ENCODE measurements at regions not wholly inside any gene's neighbourhood (a gene's known extent, or its start where the extent isn't known, plus 50 kb on each side); places are given as distances from the start of the nearest gene placed in this dataset.

DNA sequence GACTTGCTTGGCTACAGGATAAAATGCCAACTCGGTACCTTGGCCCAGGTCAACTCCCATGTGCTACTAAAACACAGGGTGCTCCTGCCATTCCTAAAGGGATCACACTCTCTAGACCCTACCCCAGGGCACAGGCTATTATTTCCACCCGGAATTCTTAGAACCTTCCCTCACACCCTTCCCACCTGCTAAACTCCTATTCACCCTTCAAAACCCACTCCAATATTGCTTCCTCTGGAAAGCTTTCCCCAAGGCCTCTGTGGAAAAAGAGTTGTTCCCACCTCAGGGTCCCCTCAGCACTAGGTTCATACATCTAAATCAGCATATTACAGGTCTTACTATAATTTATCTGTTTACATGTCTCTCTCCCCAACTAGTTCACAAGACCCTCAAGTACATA is 75.0 kb upstream of the TANC1 start:
- Mint-ChIP-seq H3K4me1 (ENCODE audit: low read depth in 2 of 2) (no peaks in the 10 kb centered on the region), H3K4me3 (no peak overlapping the region), H3K27me3 (peaks cover 8 to 14% of the 10 kb centered on the region in 2 donors), H3K27ac (no peak overlapping the region), H3K36me3 (no peaks in the 10 kb centered on the region), H3K9me3 (no peaks in the 10 kb centered on the region)
- DNase-seq (ENCODE audit: low spot score) (no peak), ATAC-seq (peak in 1 of 2 donors; percentile 5)

DNA sequence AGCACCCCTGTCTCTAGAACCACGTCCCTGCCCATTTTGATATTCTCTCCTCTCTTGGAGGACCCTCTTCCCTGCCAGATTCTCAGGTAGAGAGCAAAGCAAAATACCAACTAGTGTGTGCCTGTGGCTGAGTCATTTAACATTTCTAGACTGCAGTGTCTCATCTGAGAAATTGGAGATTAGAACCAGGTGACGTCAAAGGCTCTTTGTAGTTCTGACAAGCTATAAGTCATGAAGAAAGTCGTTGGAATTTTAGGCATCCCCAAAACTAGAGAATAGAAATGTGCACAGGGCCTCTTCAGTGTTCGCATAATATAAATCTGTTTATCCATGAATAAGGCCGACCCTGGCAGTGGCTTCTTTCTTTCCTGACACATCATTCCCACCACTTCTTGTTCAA is 74.4 kb upstream of the TANC1 start:
- Mint-ChIP-seq H3K27ac (no peak overlapping the region), H3K27me3 (peaks cover 8 to 14% of the 10 kb centered on the region in 2 donors), H3K4me1 (ENCODE audit: low read depth in 2 of 2) (no peaks in the 10 kb centered on the region), H3K9me3 (no peaks in the 10 kb centered on the region), H3K4me3 (no peak overlapping the region), H3K36me3 (no peaks in the 10 kb centered on the region)
- DNase-seq (ENCODE audit: low spot score) (no peak), ATAC-seq (no peak)

DNA sequence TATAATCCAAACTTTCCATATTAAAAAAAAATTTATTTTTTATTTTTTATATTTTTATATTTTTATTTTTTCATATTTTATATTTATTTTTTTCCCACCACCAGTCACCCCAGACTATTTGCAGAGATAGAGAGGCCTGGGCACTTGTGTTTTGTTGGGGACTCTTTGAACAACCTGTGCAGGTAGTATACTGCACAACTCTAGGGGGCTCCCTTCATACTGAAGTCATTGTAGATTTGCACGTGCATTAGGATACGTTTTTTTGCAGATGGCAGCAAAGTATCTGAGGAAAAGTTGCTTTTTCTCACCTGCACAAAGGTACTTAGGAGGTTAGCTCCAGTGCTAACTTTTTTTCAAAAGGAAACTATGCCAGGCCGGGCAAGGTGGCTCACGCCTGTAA is 73.9 kb upstream of the TANC1 start:
- Mint-ChIP-seq H3K9me3 (no peaks in the 10 kb centered on the region), H3K4me1 (ENCODE audit: low read depth in 2 of 2) (no peaks in the 10 kb centered on the region), H3K27ac (no peak overlapping the region), H3K27me3 (peaks cover 8 to 14% of the 10 kb centered on the region in 2 donors), H3K4me3 (no peak overlapping the region), H3K36me3 (no peaks in the 10 kb centered on the region)
- ATAC-seq = no peak
- DNase-seq (ENCODE audit: low spot score) = no peak

DNA sequence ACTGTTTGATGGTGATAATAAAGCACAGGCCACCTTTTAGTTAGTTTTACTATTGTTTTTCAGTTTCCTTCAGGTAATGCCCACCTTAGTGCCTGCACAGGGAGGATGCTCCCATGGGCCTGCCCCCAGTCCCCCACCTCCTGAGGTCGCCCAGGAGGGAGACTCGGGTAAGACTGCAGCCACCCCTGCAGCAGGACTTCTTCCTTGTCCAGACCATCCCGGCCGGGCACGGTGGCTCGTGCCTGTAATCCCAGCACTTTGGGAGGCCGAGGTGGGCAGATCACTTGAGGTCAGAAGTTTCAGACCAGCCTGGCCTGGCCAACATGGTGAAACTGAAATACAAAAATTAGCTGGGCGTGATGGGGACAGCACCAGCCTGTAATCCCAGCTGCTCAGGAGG is 68.1 kb upstream of the TANC1 start:
- H3K4me3 Mint-ChIP-seq = no peak overlapping the region
- no peaks in the 10 kb centered on the region for H3K9me3 Mint-ChIP-seq
- no peaks in the 10 kb centered on the region for H3K4me1 Mint-ChIP-seq (ENCODE audit: low read depth in 2 of 2)
- ATAC-seq (no peak), DNase-seq (ENCODE audit: low spot score) (no peak)
- H3K27ac Mint-ChIP-seq = no peak overlapping the region
- peaks cover 0 to 6% of the 10 kb centered on the region in 2 donors for H3K27me3 Mint-ChIP-seq
- H3K36me3 Mint-ChIP-seq = no peaks in the 10 kb centered on the region

DNA sequence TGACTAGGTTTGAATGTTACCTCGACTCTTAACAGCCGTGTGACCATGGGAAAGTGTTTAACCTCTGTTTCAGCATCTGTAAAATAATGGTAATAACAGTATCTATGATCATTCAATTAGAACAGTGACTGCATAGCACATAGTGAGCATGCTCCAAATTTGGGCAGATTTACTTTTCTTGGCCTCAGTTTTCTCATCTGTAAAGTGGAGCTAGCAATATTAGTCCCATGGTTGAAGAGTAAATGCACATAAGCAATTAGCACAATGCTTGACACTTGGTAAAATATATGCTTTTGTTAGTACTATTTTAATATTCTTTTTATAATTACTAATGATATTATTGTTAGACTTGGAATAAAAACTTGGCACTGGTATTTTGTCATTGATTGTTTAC is 66.4 kb upstream of the TANC1 start:
- DNase-seq (ENCODE audit: low spot score) = no peak
- Mint-ChIP-seq H3K27ac (no peak overlapping the region), H3K4me3 (no peak overlapping the region), H3K36me3 (no peaks in the 10 kb centered on the region), H3K4me1 (ENCODE audit: low read depth in 2 of 2) (no peaks in the 10 kb centered on the region), H3K9me3 (no peaks in the 10 kb centered on the region), H3K27me3 (peaks cover 0 to 6% of the 10 kb centered on the region in 2 donors)
- ATAC-seq = no peak

DNA sequence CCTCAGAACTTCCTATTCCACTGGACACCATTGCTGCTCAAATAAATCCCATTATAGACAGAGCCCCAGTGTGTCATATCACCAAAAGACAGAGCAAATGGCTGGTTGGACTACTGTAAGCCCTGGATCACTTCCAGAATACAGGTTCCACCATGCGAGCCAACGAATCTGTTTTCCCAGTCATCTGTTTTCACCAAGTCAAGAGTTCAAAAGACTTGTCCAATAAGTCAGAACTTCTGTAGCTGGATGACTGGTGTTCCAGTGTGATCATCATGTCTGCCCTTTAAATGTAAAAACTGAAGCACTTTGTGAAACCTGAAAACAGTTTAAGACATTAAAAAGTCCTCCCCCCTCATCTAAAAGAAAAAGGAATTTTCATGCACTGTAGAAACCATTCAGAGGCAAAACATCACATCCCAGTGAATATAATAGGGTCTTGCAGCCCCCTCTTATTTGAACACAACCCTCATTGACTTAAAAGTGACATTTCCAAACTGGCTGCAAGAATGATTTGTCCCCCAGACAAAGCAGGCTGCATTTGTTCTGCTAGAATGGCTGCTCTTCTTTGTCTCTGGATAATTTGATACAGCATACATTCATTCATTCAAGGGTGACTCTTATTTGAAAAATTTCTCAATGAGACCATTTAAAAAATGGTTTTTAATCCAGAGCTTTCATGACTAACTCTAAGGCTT is 64.6 kb upstream of the TANC1 start:
- Mint-ChIP-seq H3K4me3 (no peak overlapping the region), H3K9me3 (no peaks in the 10 kb centered on the region), H3K36me3 (no peaks in the 10 kb centered on the region), H3K27me3 (peaks cover 0 to 2% of the 10 kb centered on the region in 2 donors), H3K27ac (no peak overlapping the region), H3K4me1 (ENCODE audit: low read depth in 2 of 2) (no peaks in the 10 kb centered on the region)
- no peak for ATAC-seq
- no peak for DNase-seq (ENCODE audit: low spot score)

DNA sequence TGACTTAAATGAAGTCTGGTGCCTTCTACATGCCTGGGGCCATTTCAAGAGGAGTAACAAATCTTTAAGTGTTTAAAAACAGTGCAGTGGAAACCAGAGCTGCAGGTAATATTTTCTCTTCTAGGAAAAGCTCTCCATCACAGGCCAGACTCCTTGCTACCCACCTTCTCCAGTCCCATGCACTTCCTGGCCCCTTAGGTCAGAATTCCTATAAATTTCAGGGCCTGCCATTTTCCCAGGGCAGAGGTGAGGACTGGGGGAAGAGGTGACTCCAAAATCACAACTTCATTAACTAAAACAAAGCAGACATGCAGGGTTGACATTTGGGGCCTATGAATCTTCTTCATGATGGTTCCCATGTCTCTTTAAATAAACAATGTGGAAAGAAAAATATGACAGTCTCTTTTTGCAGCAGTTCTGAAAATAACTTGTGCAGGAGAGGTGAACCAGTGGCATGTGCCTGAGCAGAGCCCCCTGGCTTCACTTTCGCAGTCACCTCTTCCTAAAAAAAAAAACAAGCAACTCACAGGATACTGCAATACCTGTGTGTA is 63.7 kb upstream of the TANC1 start:
- Mint-ChIP-seq H3K27ac (no peak overlapping the region), H3K4me1 (ENCODE audit: low read depth in 2 of 2) (no peaks in the 10 kb centered on the region), H3K9me3 (no peaks in the 10 kb centered on the region)

DNA sequence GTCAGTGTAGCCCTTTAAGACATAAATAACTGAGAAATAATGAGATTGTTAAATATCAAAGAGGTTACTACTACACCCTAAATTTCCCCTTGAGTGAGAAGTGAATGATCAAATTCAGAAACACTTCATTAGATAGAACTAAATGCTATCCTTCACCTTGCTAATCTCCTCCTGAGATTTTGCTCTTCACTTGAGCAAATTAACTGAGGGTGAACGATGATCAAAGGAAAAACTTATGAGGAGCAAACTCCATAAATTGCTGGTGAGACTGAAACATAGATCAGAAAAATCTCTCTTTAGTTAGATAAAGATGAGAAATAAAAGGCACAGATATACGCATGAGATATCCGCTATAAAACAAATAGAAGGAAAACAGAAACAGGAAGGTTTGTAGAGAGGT is 63.1 kb upstream of the TANC1 start:
- Mint-ChIP-seq H3K27ac (no peak overlapping the region), H3K9me3 (no peaks in the 10 kb centered on the region)
- no peak for ATAC-seq

More for the DNA sequence above, 63.7 kb upstream of the TANC1 start:
- no peak overlapping the region for H3K4me3 Mint-ChIP-seq
- DNase-seq (ENCODE audit: low spot score) = no peak
- H3K36me3 Mint-ChIP-seq = no peaks in the 10 kb centered on the region
- no peak for ATAC-seq
- H3K27me3 Mint-ChIP-seq = peaks cover 0 to 2% of the 10 kb centered on the region in 2 donors

DNA sequence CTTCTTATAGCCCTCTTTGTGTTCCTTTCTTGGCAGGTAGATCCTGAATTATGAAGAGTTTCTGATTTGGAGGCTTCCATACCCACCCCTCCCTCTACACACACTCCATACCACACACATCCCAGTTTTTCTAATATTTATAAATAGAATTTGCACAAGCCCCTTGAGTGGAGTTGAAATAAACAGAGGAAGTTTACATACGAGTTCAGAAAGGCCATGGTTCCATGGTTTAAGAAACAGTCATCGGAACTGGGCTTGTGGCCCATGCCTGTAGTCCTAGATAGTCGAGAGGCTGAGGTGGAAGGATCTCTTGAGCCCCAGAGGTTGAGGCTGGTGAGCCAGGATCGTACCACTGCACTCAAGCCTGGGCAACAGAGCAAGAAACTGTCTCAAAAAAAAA is 62.7 kb upstream of the TANC1 start:
- H3K9me3 Mint-ChIP-seq = no peaks in the 10 kb centered on the region
- no peak for ATAC-seq
- H3K4me3 Mint-ChIP-seq = no peak overlapping the region
- peaks cover 0 to 2% of the 10 kb centered on the region in 2 donors for H3K27me3 Mint-ChIP-seq
- H3K27ac Mint-ChIP-seq = no peak overlapping the region
- no peak for DNase-seq (ENCODE audit: low spot score)
- H3K36me3 Mint-ChIP-seq = no peaks in the 10 kb centered on the region
- H3K4me1 Mint-ChIP-seq (ENCODE audit: low read depth in 2 of 2) = no peaks in the 10 kb centered on the region

More for the DNA sequence above, 63.1 kb upstream of the TANC1 start:
- H3K36me3 Mint-ChIP-seq = no peaks in the 10 kb centered on the region
- H3K4me1 Mint-ChIP-seq (ENCODE audit: low read depth in 2 of 2) = no peaks in the 10 kb centered on the region
- peaks cover 0 to 2% of the 10 kb centered on the region in 2 donors for H3K27me3 Mint-ChIP-seq
- no peak for DNase-seq (ENCODE audit: low spot score)
- H3K4me3 Mint-ChIP-seq = no peak overlapping the region

DNA sequence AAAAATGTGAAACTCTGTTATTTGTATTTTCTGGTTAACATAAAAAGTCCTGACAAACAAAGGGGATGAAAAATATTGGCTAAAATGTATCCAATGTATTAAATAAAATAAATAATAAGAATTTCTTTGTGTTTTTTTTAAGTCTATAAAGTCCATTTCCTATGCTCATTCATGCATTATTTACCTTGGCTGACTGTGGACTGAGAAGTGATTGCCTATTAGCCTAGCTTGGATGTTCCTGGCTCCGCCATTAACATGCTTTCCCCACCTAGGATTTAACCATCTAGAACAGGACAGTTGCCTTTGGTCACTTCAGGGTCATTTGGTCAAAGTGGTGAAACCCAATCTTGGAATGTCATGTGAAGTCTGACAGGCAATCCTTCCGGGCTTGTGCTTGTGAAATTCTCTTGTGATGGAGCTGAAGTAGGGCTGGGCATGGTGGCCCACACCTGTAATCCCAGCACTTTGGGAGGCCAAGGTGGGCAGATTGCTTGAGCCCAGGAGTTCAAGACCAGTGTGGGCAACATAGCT is 60.4 kb upstream of the TANC1 start:
- DNase-seq (ENCODE audit: low spot score) (no peak), ATAC-seq (no peak)
- no peak overlapping the region for H3K4me3 Mint-ChIP-seq
- no peaks in the 10 kb centered on the region for H3K36me3 Mint-ChIP-seq
- no peaks in the 10 kb centered on the region for H3K9me3 Mint-ChIP-seq
- peaks cover 0 to 6% of the 10 kb centered on the region in 2 donors for H3K27me3 Mint-ChIP-seq
- no peak overlapping the region for H3K27ac Mint-ChIP-seq
- no peaks in the 10 kb centered on the region for H3K4me1 Mint-ChIP-seq (ENCODE audit: low read depth in 2 of 2)

DNA sequence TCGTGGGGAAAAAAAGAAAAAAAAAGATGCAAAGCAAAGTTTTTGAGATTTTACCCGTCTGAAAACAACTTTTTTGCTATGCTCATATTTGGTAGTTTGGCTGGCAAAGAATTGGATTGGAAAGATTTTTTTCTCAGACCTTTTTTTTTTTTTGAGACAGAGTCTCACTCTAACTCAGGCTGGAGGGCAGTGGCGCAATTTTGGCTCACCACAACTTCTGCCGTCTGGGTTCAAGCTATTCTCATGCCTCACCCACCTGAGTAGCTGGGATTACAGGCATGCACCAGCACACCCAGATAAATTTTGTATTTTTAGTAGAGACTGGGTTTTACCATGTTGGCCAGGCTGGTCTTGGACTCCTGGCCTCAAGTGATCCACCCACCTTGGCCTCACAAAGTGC is 56.3 kb upstream of the TANC1 start:
- Mint-ChIP-seq H3K27me3 (peaks cover 0 to 8% of the 10 kb centered on the region in 2 donors), H3K27ac (no peak overlapping the region), H3K4me3 (no peak overlapping the region), H3K36me3 (no peaks in the 10 kb centered on the region), H3K9me3 (no peaks in the 10 kb centered on the region), H3K4me1 (ENCODE audit: low read depth in 2 of 2) (no peaks in the 10 kb centered on the region)
- DNase-seq (ENCODE audit: low spot score) (no peak), ATAC-seq (no peak)

DNA sequence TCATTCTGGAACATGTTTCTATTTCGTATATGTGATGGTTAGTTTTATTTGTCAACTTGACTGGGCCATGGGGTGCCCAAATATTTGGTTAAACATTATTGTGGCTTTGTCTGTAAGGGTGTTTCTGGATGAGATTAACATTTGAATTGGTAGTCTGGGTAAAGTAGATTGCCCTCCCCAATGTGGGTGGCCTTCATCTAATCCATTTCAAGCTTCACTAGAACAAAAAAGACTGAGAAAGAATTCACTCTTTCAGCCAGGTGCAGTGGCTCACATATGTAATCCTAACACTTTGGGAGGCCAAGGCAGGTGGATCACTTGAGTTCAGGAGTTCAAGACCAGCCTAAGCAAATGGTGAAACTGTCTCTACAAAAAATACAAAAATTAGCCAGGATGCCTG is 55.7 kb upstream of the TANC1 start:
- ATAC-seq = no peak
- no peaks in the 10 kb centered on the region for H3K9me3 Mint-ChIP-seq
- no peaks in the 10 kb centered on the region for H3K36me3 Mint-ChIP-seq
- DNase-seq (ENCODE audit: low spot score) = no peak
- no peak overlapping the region for H3K4me3 Mint-ChIP-seq
- H3K27me3 Mint-ChIP-seq = peaks cover 0 to 8% of the 10 kb centered on the region in 2 donors
- H3K4me1 Mint-ChIP-seq (ENCODE audit: low read depth in 2 of 2) = no peaks in the 10 kb centered on the region
- H3K27ac Mint-ChIP-seq = no peak overlapping the region

DNA sequence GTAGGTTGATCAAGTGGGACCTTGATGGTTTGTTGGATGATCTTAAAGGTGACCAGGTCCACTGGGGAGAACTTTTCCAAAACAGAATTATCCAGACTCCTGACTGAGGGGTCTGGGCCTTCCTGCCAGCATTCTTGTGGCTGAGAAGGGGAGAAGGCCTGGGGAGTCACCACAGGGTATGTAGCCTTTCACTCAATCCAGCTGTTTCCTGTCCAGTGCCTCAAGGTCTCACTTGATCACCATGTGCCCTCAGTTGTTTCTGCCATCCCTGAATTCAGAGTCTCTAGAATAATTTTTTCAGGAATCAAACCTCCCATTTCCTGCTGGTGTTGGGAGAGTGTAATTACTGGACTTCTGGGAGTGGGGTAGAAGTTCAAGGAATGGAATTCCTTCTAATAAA is 54.4 kb upstream of the TANC1 start:
- Mint-ChIP-seq H3K9me3 (no peaks in the 10 kb centered on the region), H3K4me1 (ENCODE audit: low read depth in 2 of 2) (no peaks in the 10 kb centered on the region), H3K4me3 (no peak overlapping the region), H3K27ac (no peak overlapping the region), H3K36me3 (no peaks in the 10 kb centered on the region), H3K27me3 (peaks cover 0 to 12% of the 10 kb centered on the region in 2 donors)
- no peak for ATAC-seq
- DNase-seq (ENCODE audit: low spot score) = no peak

DNA sequence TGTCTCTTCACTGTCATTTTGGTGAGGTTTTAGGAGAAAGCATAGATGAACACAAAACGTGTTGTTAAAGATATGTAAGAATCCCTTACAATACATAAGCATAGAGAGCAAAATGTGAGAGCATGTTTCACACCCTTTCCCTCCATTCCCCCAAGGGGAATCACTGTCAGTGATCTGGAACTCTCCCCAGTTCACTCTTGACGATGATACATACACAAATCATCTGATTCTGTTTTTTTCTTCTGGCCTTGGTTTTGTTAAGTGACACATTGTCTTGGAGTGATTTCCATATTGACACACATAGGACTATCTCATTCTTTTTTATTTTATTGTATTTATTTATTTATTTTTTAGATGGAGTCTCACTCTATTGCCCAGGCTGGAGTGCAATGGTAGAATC is 53.7 kb upstream of the TANC1 start:
- no peaks in the 10 kb centered on the region for H3K9me3 Mint-ChIP-seq
- no peak for ATAC-seq
- DNase-seq (ENCODE audit: low spot score) = no peak
- no peak overlapping the region for H3K27ac Mint-ChIP-seq
- peaks cover 0 to 12% of the 10 kb centered on the region in 2 donors for H3K27me3 Mint-ChIP-seq
- no peaks in the 10 kb centered on the region for H3K36me3 Mint-ChIP-seq
- no peaks in the 10 kb centered on the region for H3K4me1 Mint-ChIP-seq (ENCODE audit: low read depth in 2 of 2)
- H3K4me3 Mint-ChIP-seq = no peak overlapping the region
